IPS-NIHi7 (cell line): ENCODE measurements at regions not wholly inside any gene's neighbourhood (a gene's known extent, or its start where the extent isn't known, plus 50 kb on each side); places are given as distances from the start of the nearest gene placed in this dataset.

ENCODE experiments used
- DNase-seq: peaks from one replicate; pipeline ENCODE4 v3.0.0; 2012; ENCODE audit warnings: mixed read lengths; ENCODE audit errors: extremely low spot score

GRCh38 chr2:122216901-122217300 lies 461.4 kb downstream of the TSN start:
- DNase-seq: no peak

GRCh38 chr2:122218596-122218995 lies 463.1 kb downstream of the TSN start:
- no peak for DNase-seq

- DNase-seq: no peak
Observed at GRCh38 chr2:122219504-122219903, 464.1 kb downstream of the TSN start.

- no peak for DNase-seq
Observed at GRCh38 chr2:122221665-122222064, 466.2 kb downstream of the TSN start.

GRCh38 chr2:122231296-122231695 lies 475.8 kb downstream of the TSN start:
- DNase-seq: no peak

- DNase-seq: no peak
Observed at GRCh38 chr2:122233372-122233771, 477.9 kb downstream of the TSN start.

GRCh38 chr2:122236152-122236874 lies 480.9 kb downstream of the TSN start:
- no peak for DNase-seq

GRCh38 chr2:122236925-122237324 lies 481.5 kb downstream of the TSN start:
- DNase-seq: no peak

- no peak for DNase-seq
Observed at GRCh38 chr2:122237450-122237849, 482.0 kb downstream of the TSN start.

- no peak for DNase-seq
Observed at GRCh38 chr2:122238006-122238559, 482.6 kb downstream of the TSN start.

GRCh38 chr2:122239440-122239839 lies 484.0 kb downstream of the TSN start:
- DNase-seq: peak; percentile 41

GRCh38 chr2:122244598-122245229 lies 489.3 kb downstream of the TSN start:
- no peak for DNase-seq

- DNase-seq: no peak
Observed at GRCh38 chr2:122249673-122250072, 494.2 kb downstream of the TSN start.

GRCh38 chr2:122251158-122251557 lies 495.7 kb downstream of the TSN start:
- no peak for DNase-seq

- DNase-seq: no peak
Observed at GRCh38 chr2:122251566-122251965, 496.1 kb downstream of the TSN start.

- DNase-seq: no peak
Observed at GRCh38 chr2:122255924-122256323, 500.5 kb downstream of the TSN start.

GRCh38 chr2:122261911-122262310 lies 506.5 kb downstream of the TSN start:
- no peak for DNase-seq

- no peak for DNase-seq
Observed at GRCh38 chr2:122263746-122264145, 508.3 kb downstream of the TSN start.

GRCh38 chr2:122266636-122267035 lies 511.2 kb downstream of the TSN start:
- no peak for DNase-seq

- no peak for DNase-seq
Observed at GRCh38 chr2:122267947-122268346, 512.5 kb downstream of the TSN start.

- DNase-seq: no peak
Observed at GRCh38 chr2:122273785-122274419, 518.5 kb downstream of the TSN start.

GRCh38 chr2:122277956-122278355 lies 522.5 kb downstream of the TSN start:
- no peak for DNase-seq

GRCh38 chr2:122300758-122301157 lies 545.3 kb downstream of the TSN start:
- DNase-seq: no peak
